ENCODE measurements at regions not wholly inside any gene's neighbourhood (a gene's known extent, or its start where the extent isn't known, plus 50 kb on each side); places are given as distances from the start of the nearest gene placed in this dataset.

DNA sequence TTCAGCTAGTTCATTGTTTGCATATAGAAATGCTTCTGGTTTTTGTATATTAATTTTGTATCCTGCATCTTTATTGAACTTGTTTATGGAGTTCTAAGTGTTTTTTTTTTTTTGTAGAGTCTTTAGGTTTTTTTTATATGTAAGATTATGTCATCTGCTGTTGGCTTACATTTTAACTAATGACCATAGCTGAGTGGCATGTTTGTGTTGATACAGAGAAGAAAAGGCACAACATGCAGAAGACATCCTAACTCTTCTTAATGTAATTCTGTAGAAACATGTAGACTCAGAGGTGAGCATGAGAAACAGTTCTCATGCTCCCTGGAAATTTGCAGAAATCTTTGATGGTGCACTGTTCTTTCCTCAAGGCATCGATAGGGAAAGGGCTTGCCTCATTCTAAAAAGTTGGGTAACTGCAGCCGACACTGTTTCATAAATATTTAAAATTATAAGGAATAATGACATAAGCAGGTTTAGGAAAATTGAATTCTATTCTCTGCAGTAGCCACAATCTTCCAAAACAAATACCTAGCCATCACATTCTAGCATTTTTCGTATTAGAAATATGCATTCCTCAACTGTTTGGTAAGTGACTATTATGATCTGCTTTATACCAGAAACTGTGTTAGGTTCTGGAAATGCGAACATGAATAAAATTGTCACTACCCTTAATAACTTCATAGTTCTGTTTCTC lies 499.6 kb upstream of the KCNMB2 start:
- TF ChIP-seq POLR2AphosphoS5 (IDR thresholded peaks at IDR 0.05; ENCODE audit: low read depth, low read length) (no peak), TAF1 (IDR thresholded peaks at IDR 0.05; ENCODE audit: borderline replicate concordance, insufficient read depth, low read length) (no peak)
